ENCODE measurements at regions not wholly inside any gene's neighbourhood (a gene's known extent, or its start where the extent isn't known, plus 50 kb on each side); places are given as distances from the start of the nearest gene placed in this dataset.
"Not testable (repeated sequence)": the region's sequence is repeated elsewhere in the genome, so short reads cannot be mapped to it uniquely, and the experiment has no call there.

- no peak overlapping the region for H3K4me3 ChIP-seq (ENCODE audit: low read depth, low read length)
- TF ChIP-seq CTCF (IDR thresholded peaks at IDR 0.05; ENCODE audit: insufficient read depth, low read depth, low read length): no peak
- DNase-seq (ENCODE audit: low read depth): no peak
Observed at GRCh38 chr2:41026613-41027012, 574.7 kb upstream of the SLC8A1 start.

- H3K4me3 ChIP-seq (ENCODE audit: low read depth, low read length): no peak overlapping the region
- DNase-seq (ENCODE audit: low read depth): no peak
- TF ChIP-seq CTCF (IDR thresholded peaks at IDR 0.05; ENCODE audit: insufficient read depth, low read depth, low read length): no peak
Observed at GRCh38 chr2:41027095-41027494, 575.2 kb upstream of the SLC8A1 start.

GRCh38 chr2:41031282-41031681 is 579.4 kb upstream of the SLC8A1 start:
- no peak overlapping the region for H3K4me3 ChIP-seq (ENCODE audit: low read depth, low read length)
- no peak for TF ChIP-seq CTCF (IDR thresholded peaks at IDR 0.05; ENCODE audit: insufficient read depth, low read depth, low read length)
- no peak for DNase-seq (ENCODE audit: low read depth)

GRCh38 chr2:41032715-41033114 is 580.8 kb upstream of the SLC8A1 start:
- no peak for TF ChIP-seq CTCF (IDR thresholded peaks at IDR 0.05; ENCODE audit: insufficient read depth, low read depth, low read length)

GRCh38 chr2:41033127-41033526 is 581.2 kb upstream of the SLC8A1 start:
- no peak for DNase-seq (ENCODE audit: low read depth)
- no peak overlapping the region for H3K4me3 ChIP-seq (ENCODE audit: low read depth, low read length)
- TF ChIP-seq CTCF (IDR thresholded peaks at IDR 0.05; ENCODE audit: insufficient read depth, low read depth, low read length): no peak

More at GRCh38 chr2:41032715-41033114, 580.8 kb upstream of the SLC8A1 start:
- no peak for DNase-seq (ENCODE audit: low read depth)
- H3K4me3 ChIP-seq (ENCODE audit: low read depth, low read length): no peak overlapping the region

GRCh38 chr2:41038408-41038807 is 586.5 kb upstream of the SLC8A1 start:
- no peak for TF ChIP-seq CTCF (IDR thresholded peaks at IDR 0.05; ENCODE audit: insufficient read depth, low read depth, low read length)
- no peak overlapping the region for H3K4me3 ChIP-seq (ENCODE audit: low read depth, low read length)
- peak; percentile 3 for DNase-seq (ENCODE audit: low read depth)

GRCh38 chr2:41039750-41040149 is 587.9 kb upstream of the SLC8A1 start:
- H3K4me3 ChIP-seq (ENCODE audit: low read depth, low read length); DNase-seq (ENCODE audit: low read depth): not testable (repeated sequence)

Data from fibroblast of villous mesenchyme (primary cell).